Mesendoderm (in vitro differentiated cells): ENCODE measurements at regions not wholly inside any gene's neighbourhood (a gene's known extent, or its start where the extent isn't known, plus 50 kb on each side); places are given as distances from the start of the nearest gene placed in this dataset.

Experiments
- DNase-seq: peaks from one replicate; pipeline ENCODE4 v3.0.0; 2013
- H2AK5ac ChIP-seq: 2 replicates; pipeline ENCODE4 v1.6.1; 2013; ENCODE audit warnings: low read length, inconsistent platforms
- H2BK120ac ChIP-seq: 2 replicates; pipeline ENCODE4 v1.6.1; 2013; ENCODE audit warnings: low read depth, mild to moderate bottlenecking, low read length, moderate library complexity, mixed read lengths
- H2BK15ac ChIP-seq: replicated peaks from 2 replicates; pipeline ENCODE4 v1.6.1; 2013; ENCODE audit warnings: low read depth, mild to moderate bottlenecking, moderate library complexity
- H2BK5ac ChIP-seq: 2 replicates; pipeline ENCODE4 v1.6.1; 2013; ENCODE audit warnings: low read length, inconsistent platforms
- H3K18ac ChIP-seq: 2 replicates; pipeline ENCODE4 v1.6.1; 2013; ENCODE audit warnings: mild to moderate bottlenecking, low read length, mixed read lengths
- H3K23ac ChIP-seq: one replicate; pipeline ENCODE4 v1.6.1; 2013; ENCODE audit warnings: low read length
- H3K27ac ChIP-seq: 2 replicates; pipeline ENCODE4 v1.5.1; 2013; ENCODE audit warnings: low read depth, mild to moderate bottlenecking, inconsistent platforms, low read length, moderate library complexity
- H3K27me3 ChIP-seq: 2 replicates; pipeline ENCODE4 v1.6.1; 2013; ENCODE audit warnings: low read length, control low read depth, mild to moderate bottlenecking, inconsistent platforms; ENCODE audit not compliant: insufficient read depth, poor library complexity
- H3K36me3 ChIP-seq: 2 replicates; pipeline ENCODE4 v1.6.1; 2013; ENCODE audit warnings: low read length, inconsistent platforms; ENCODE audit not compliant: control insufficient read depth, insufficient read depth
- H3K4ac ChIP-seq: one replicate; pipeline ENCODE4 v1.6.1; 2013; ENCODE audit warnings: low read depth, mild to moderate bottlenecking, low read length, moderate library complexity
- H3K4me1 ChIP-seq: 2 replicates; pipeline ENCODE4 v1.6.1; 2013; ENCODE audit warnings: low read depth, low read length, inconsistent platforms; ENCODE audit not compliant: control insufficient read depth
- H3K4me2 ChIP-seq: 2 replicates; pipeline ENCODE4 v1.6.1; 2013; ENCODE audit warnings: low read length
- H3K4me3 ChIP-seq: 2 replicates; pipeline ENCODE4 v1.5.1; 2013; ENCODE audit warnings: mild to moderate bottlenecking, low read length
- H3K56ac ChIP-seq: one replicate; pipeline ENCODE4 v1.6.1; 2013; ENCODE audit warnings: low read length
- H3K79me1 ChIP-seq: 2 replicates; pipeline ENCODE4 v1.6.1; 2013; ENCODE audit warnings: low read length, inconsistent platforms
- H3K79me2 ChIP-seq: 2 replicates; pipeline ENCODE4 v1.6.1; 2013; ENCODE audit warnings: mild to moderate bottlenecking, low read length; ENCODE audit not compliant: control insufficient read depth, insufficient read depth
- H3K9ac ChIP-seq: 2 replicates; pipeline ENCODE4 v1.6.1; 2013; ENCODE audit warnings: low read length, inconsistent platforms
- H4K5ac ChIP-seq: one replicate; pipeline ENCODE4 v1.6.1; 2013; ENCODE audit warnings: low read length
- H4K8ac ChIP-seq: one replicate; pipeline ENCODE4 v1.6.1; 2013; ENCODE audit warnings: low read depth, mild to moderate bottlenecking, control low read depth, low read length, moderate library complexity
- WGBS: extraction: QIAGEN DNeasy Blood & Tissue Kit; methylation state at CpG from one replicate; pipeline ENCODE4 v1.1.7; 2013; ENCODE audit warnings: low lambda C conversion rate, missing lambda C conversion rate; ENCODE audit not compliant: insufficient coverage; ENCODE audit errors: extremely low coverage; 5-methylcytosine and 5-hydroxymethylcytosine counted together

DNA sequence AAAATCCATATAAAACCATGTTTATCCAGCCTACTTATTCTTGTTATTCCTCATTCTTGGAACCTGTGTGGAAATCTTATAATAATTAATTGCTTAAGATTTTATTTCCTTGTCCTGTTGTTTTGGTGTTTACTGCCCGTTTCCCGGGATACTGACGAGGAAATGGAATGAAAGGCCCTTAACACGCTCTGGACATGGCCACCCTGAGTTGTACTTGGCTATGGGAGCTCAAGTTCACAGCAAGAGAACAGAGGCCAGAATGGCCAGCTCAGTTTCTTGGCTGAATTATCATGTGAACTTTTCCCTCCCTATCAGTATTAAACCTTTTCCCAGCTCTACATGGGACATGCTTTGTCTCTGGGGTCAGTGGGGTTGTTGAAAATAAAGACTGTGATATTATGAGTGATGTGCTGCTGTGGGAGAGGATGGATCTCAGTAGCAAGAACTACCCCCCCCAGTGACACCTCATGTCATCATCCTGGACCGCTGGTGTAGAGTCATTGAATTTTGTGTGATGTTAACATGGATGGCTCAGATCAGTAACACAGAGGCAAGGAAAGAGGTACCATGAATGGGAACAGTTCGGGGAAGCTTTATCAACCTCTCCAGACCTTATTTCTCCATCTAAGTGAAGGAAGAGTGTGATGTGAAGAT lies 87.0 kb upstream of the IGFBP3 start:
- Histone ChIP-seq H3K27me3 (no peaks in the 10 kb centered on the region), H3K23ac (no peak overlapping the region), H3K36me3 (no peaks in the 10 kb centered on the region), H3K18ac (no peak overlapping the region), H4K8ac (no peak overlapping the region), H3K79me1 (no peaks in the 10 kb centered on the region), H2BK5ac (no peak overlapping the region), H2BK15ac (no peak overlapping the region), H3K56ac (no peak overlapping the region), H3K4ac (no peak overlapping the region), H3K4me3 (no peak overlapping the region), H3K4me2 (no peak overlapping the region), H2AK5ac (no peak overlapping the region), H3K27ac (no peak overlapping the region), H3K79me2 (no peaks in the 10 kb centered on the region), H3K4me1 (peaks cover 8% of the 10 kb centered on the region), H2BK120ac (no peak overlapping the region), H3K9ac (no peak overlapping the region), H4K5ac (no peak overlapping the region)
- no CpG with 5 or more reads among the region's 6 CpGs for WGBS
- no peak for DNase-seq

DNA sequence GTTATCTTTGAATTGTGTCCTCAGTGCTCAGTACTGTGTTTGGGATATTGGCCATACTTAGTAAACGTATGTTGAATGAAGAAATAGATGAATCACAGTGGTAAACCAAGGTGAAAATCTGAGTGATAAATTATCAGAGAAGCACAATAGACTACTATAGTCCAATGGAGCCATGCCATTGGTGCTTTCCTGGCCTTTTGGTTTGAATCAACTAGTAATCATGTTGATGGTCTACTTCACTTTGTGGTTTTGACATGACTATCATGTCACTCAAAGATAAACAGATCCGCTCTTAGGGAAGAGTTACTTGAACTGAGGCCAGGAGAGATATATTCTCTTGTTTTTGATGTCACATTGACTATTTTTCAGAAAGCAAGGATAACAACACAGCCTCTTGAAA lies 86.1 kb upstream of the IGFBP3 start:
- H3K27ac ChIP-seq, result no peak overlapping the region
- H3K18ac ChIP-seq, result no peak overlapping the region
- no peak overlapping the region for H4K8ac ChIP-seq
- no peak overlapping the region for H2AK5ac ChIP-seq
- no peak overlapping the region for H2BK15ac ChIP-seq
- no peak overlapping the region for H3K9ac ChIP-seq
- H3K79me1 ChIP-seq, result no peaks in the 10 kb centered on the region
- H3K56ac ChIP-seq, result no peak overlapping the region
- no CpG with 5 or more reads among the region's 2 CpGs for WGBS
- no peak overlapping the region for H3K4me2 ChIP-seq
- H3K23ac ChIP-seq, result no peak overlapping the region
- peaks cover 8% of the 10 kb centered on the region for H3K4me1 ChIP-seq
- no peak overlapping the region for H3K4me3 ChIP-seq
- no peaks in the 10 kb centered on the region for H3K36me3 ChIP-seq
- H2BK5ac ChIP-seq, result no peak overlapping the region
- no peaks in the 10 kb centered on the region for H3K79me2 ChIP-seq
- H2BK120ac ChIP-seq, result no peak overlapping the region
- no peak for DNase-seq
- no peak overlapping the region for H3K4ac ChIP-seq
- H3K27me3 ChIP-seq, result no peaks in the 10 kb centered on the region
- no peak overlapping the region for H4K5ac ChIP-seq

GRCh38 chr7:46006723-46007122 lies 85.7 kb upstream of the IGFBP3 start:
- Histone ChIP-seq H3K4me1 (peaks cover 8% of the 10 kb centered on the region), H2BK15ac (no peak overlapping the region), H2BK120ac (no peak overlapping the region), H3K79me1 (no peaks in the 10 kb centered on the region), H3K79me2 (no peaks in the 10 kb centered on the region), H4K5ac (no peak overlapping the region), H3K27ac (no peak overlapping the region), H3K4ac (no peak overlapping the region), H2BK5ac (no peak overlapping the region), H2AK5ac (no peak overlapping the region), H3K4me3 (no peak overlapping the region), H3K36me3 (no peaks in the 10 kb centered on the region), H3K23ac (no peak overlapping the region), H3K18ac (no peak overlapping the region), H3K56ac (no peak overlapping the region), H3K9ac (no peak overlapping the region), H3K4me2 (no peak overlapping the region), H4K8ac (no peak overlapping the region), H3K27me3 (no peaks in the 10 kb centered on the region)
- no peak for DNase-seq
- whole genome bisulfite sequencing, result no CpG with 5 or more reads among the region's 1 CpG

GRCh38 chr7:46006212-46006611 lies 85.1 kb upstream of the IGFBP3 start:
- H3K4me1 ChIP-seq, result peaks cover 7% of the 10 kb centered on the region
- H3K4ac ChIP-seq, result no peak overlapping the region
- no peak overlapping the region for H2AK5ac ChIP-seq
- H3K79me1 ChIP-seq, result no peaks in the 10 kb centered on the region
- H3K23ac ChIP-seq, result no peak overlapping the region
- no peak overlapping the region for H2BK5ac ChIP-seq
- no peak overlapping the region for H2BK15ac ChIP-seq
- no peak overlapping the region for H3K56ac ChIP-seq
- no peaks in the 10 kb centered on the region for H3K27me3 ChIP-seq
- no peaks in the 10 kb centered on the region for H3K36me3 ChIP-seq
- no peak for DNase-seq
- no peak overlapping the region for H3K27ac ChIP-seq
- WGBS, result no CpG with 5 or more reads among the region's 4 CpGs
- no peak overlapping the region for H3K18ac ChIP-seq
- H4K5ac ChIP-seq, result no peak overlapping the region
- no peak overlapping the region for H3K4me3 ChIP-seq
- H3K4me2 ChIP-seq, result no peak overlapping the region
- no peaks in the 10 kb centered on the region for H3K79me2 ChIP-seq
- H4K8ac ChIP-seq, result no peak overlapping the region
- H3K9ac ChIP-seq, result no peak overlapping the region
- no peak overlapping the region for H2BK120ac ChIP-seq

DNA sequence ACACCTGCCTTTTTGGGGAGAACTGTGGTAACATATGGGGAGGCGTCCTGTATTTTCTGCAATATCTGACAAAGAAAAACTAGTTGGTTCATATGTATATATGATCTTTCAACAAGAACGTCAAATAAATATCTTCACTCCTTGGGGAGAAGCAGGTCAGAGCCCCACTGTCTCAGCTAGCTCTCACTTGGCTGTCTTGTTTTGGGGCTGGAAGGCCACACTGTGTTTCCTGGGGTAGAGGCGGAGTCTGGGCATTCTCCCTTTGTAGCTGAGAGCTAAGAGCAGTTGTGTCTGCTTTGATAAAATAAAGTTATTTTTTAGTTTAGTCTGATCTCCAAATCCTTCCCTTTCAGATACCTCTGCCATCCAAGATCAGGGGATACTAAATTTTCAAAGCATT lies 83.9 kb upstream of the IGFBP3 start:
- no peak overlapping the region for H4K8ac ChIP-seq
- no peak overlapping the region for H3K56ac ChIP-seq
- no peaks in the 10 kb centered on the region for H3K79me2 ChIP-seq
- no peak overlapping the region for H2BK120ac ChIP-seq
- no peaks in the 10 kb centered on the region for H3K27me3 ChIP-seq
- no peaks in the 10 kb centered on the region for H3K79me1 ChIP-seq
- no peaks in the 10 kb centered on the region for H3K36me3 ChIP-seq
- WGBS, result no CpG with 5 or more reads among the region's 3 CpGs
- no peak overlapping the region for H3K23ac ChIP-seq
- H2AK5ac ChIP-seq, result no peak overlapping the region
- H3K4me3 ChIP-seq, result no peak overlapping the region
- no peak overlapping the region for H2BK15ac ChIP-seq
- H3K4ac ChIP-seq, result no peak overlapping the region
- H3K27ac ChIP-seq, result no peak overlapping the region
- H3K4me1 ChIP-seq, result no peaks in the 10 kb centered on the region
- no peak overlapping the region for H3K9ac ChIP-seq
- no peak overlapping the region for H3K18ac ChIP-seq
- no peak overlapping the region for H3K4me2 ChIP-seq
- no peak overlapping the region for H4K5ac ChIP-seq
- no peak overlapping the region for H2BK5ac ChIP-seq
- no peak for DNase-seq
